ENCODE measurements at regions not wholly inside any gene's neighbourhood (a gene's known extent, or its start where the extent isn't known, plus 50 kb on each side); places are given as distances from the start of the nearest gene placed in this dataset.

GRCh38 chr4:171242831-171243230 is 570.4 kb upstream of the GALNTL6 start:
- TF ChIP-seq POLR2AphosphoS5 (IDR thresholded peaks at IDR 0.05; ENCODE audit: low read depth, low read length) = no peak
- no peak for TF ChIP-seq POLR2A (IDR thresholded peaks at IDR 0.05; ENCODE audit: low read depth, low read length)
- TF ChIP-seq TAF1 (IDR thresholded peaks at IDR 0.05; ENCODE audit: borderline replicate concordance, low read depth, low read length) = no peak
